ENCODE measurements at regions not wholly inside any gene's neighbourhood (a gene's known extent, or its start where the extent isn't known, plus 50 kb on each side); places are given as distances from the start of the nearest gene placed in this dataset.

GRCh38 chr12:114253976-114254778 is 151.8 kb downstream of the TBX5 start:
- no peak overlapping the region for H3K4me3 ChIP-seq (ENCODE audit: low read length)
- no peaks in the 10 kb centered on the region for H3F3A ChIP-seq (ENCODE audit: low read length, unreplicated experiment)
- ATAC-seq (no peak), DNase-seq (no peak)
- H3K9me2 ChIP-seq (replicated peaks; ENCODE audit: low read length), result no peaks in the 10 kb centered on the region
- H3K79me2 ChIP-seq (ENCODE audit: low read length), result no peaks in the 10 kb centered on the region
- no peaks in the 10 kb centered on the region for H3K4me1 ChIP-seq (ENCODE audit: insufficient read depth, low read length)
- TF ChIP-seq CTCF (conservative IDR thresholded peaks at IDR 0.05; ENCODE audit: low read depth, low read length), result no peak
- TF ChIP-seq EZH2phosphoT487 (IDR thresholded peaks at IDR 0.05; ENCODE audit: borderline replicate concordance, low read length), result no peak
- TF ChIP-seq EZH2 (IDR thresholded peaks at IDR 0.05; ENCODE audit: low read length, unreplicated experiment), result no peak
- no peak overlapping the region for H3K4me2 ChIP-seq (ENCODE audit: low read length)
- intact Hi-C loops (cut with micrococcal nuclease), result no loop called here
- no TSS peak for BruUV-seq (replicated peaks)
- no peak overlapping the region for H3K9ac ChIP-seq (ENCODE audit: low read length)
- POLR2A ChIA-PET (ENCODE audit: unreplicated experiment), result no interaction called here
- no peaks in the 10 kb centered on the region for H3K36me3 ChIP-seq (ENCODE audit: low read depth, low read length)
- no peak overlapping the region for H2AFZ ChIP-seq (ENCODE audit: low read length)
- no peaks in the 10 kb centered on the region; the same call in 1 of the 2 replicates for H3K27me3 ChIP-seq (ENCODE audit: low read length)
- H4K20me1 ChIP-seq (ENCODE audit: low read length), result no peaks in the 10 kb centered on the region
- H3K27ac ChIP-seq (ENCODE audit: low read length), result no peak overlapping the region
- CTCF ChIA-PET, result no interaction called here
- no peaks in the 10 kb centered on the region for H3K9me3 ChIP-seq (ENCODE audit: low read length)

GRCh38 chr12:114248527-114248926 is 157.4 kb downstream of the TBX5 start:
- no peak overlapping the region for H3K27ac ChIP-seq (ENCODE audit: low read length)
- H3K9me2 ChIP-seq (replicated peaks; ENCODE audit: low read length), result no peaks in the 10 kb centered on the region
- ATAC-seq (no peak), DNase-seq (peak; percentile 40)
- H2AFZ ChIP-seq (ENCODE audit: low read length), result no peak overlapping the region
- no peaks in the 10 kb centered on the region for H3K79me2 ChIP-seq (ENCODE audit: low read length)
- BruUV-seq (replicated peaks), result no TSS peak
- no peaks in the 10 kb centered on the region for H4K20me1 ChIP-seq (ENCODE audit: low read length)
- intact Hi-C loops (cut with micrococcal nuclease), result no loop called here
- no peak for TF ChIP-seq EZH2 (IDR thresholded peaks at IDR 0.05; ENCODE audit: low read length, unreplicated experiment)
- TF ChIP-seq CTCF (conservative IDR thresholded peaks at IDR 0.05; ENCODE audit: low read depth, low read length), result no peak
- no peak for TF ChIP-seq EZH2phosphoT487 (IDR thresholded peaks at IDR 0.05; ENCODE audit: borderline replicate concordance, low read length)
- H3K4me2 ChIP-seq (ENCODE audit: low read length), result no peak overlapping the region
- ChIA-PET CTCF (no interaction called here), POLR2A (ENCODE audit: unreplicated experiment) (no interaction called here)
- no peaks in the 10 kb centered on the region for H3F3A ChIP-seq (ENCODE audit: low read length, unreplicated experiment)
- no peak overlapping the region for H3K9ac ChIP-seq (ENCODE audit: low read length)
- no peaks in the 10 kb centered on the region for H3K27me3 ChIP-seq (ENCODE audit: low read length)
- H3K4me3 ChIP-seq (ENCODE audit: low read length), result no peak overlapping the region
- no peaks in the 10 kb centered on the region for H3K4me1 ChIP-seq (ENCODE audit: insufficient read depth, low read length)
- no peaks in the 10 kb centered on the region for H3K36me3 ChIP-seq (ENCODE audit: low read depth, low read length)
- H3K9me3 ChIP-seq (ENCODE audit: low read length), result no peaks in the 10 kb centered on the region

- no peak for DNase-seq
- Histone ChIP-seq H4K20me1 (ENCODE audit: low read length) (no peaks in the 10 kb centered on the region), H2AFZ (ENCODE audit: low read length) (no peak overlapping the region), H3K36me3 (ENCODE audit: low read depth, low read length) (no peaks in the 10 kb centered on the region), H3K4me2 (ENCODE audit: low read length) (no peak overlapping the region), H3K79me2 (ENCODE audit: low read length) (no peaks in the 10 kb centered on the region), H3K27ac (ENCODE audit: low read length) (no peak overlapping the region), H3K9ac (ENCODE audit: low read length) (no peak overlapping the region), H3K27me3 (ENCODE audit: low read length) (peaks cover 5% of the 10 kb centered on the region; the same call in 1 of the 2 replicates), H3K9me2 (replicated peaks; ENCODE audit: low read length) (no peaks in the 10 kb centered on the region), H3K4me1 (ENCODE audit: insufficient read depth, low read length) (no peaks in the 10 kb centered on the region), H3K9me3 (ENCODE audit: low read length) (0 out of 2 replicates have a peak, but pooled peaks cover 4% of the 10 kb centered on the region), H3K4me3 (ENCODE audit: low read length) (no peak overlapping the region), H3F3A (ENCODE audit: low read length, unreplicated experiment) (no peaks in the 10 kb centered on the region)
- no peak for ATAC-seq
- no peak for TF ChIP-seq CTCF (conservative IDR thresholded peaks at IDR 0.05; ENCODE audit: low read depth, low read length)
- no peak for TF ChIP-seq EZH2phosphoT487 (IDR thresholded peaks at IDR 0.05; ENCODE audit: borderline replicate concordance, low read length)
- ChIA-PET CTCF (no interaction called here), POLR2A (ENCODE audit: unreplicated experiment) (no interaction called here)
- intact Hi-C loops (cut with micrococcal nuclease), result no loop called here
- no TSS peak for BruUV-seq (replicated peaks)
These were observed 160.4 kb downstream of the TBX5 start for GRCh38 chr12:114245555-114245954.
